Tibial artery (tissue), 4 donors: ENCODE measurements at regions not wholly inside any gene's neighbourhood (a gene's known extent, or its start where the extent isn't known, plus 50 kb on each side); places are given as distances from the start of the nearest gene placed in this dataset.

Experiments
- DNase-seq, 2 donors: peaks; one replicate each; pipeline ENCODE4 v3.0.0-alpha.2; 2019
- H3K27ac ChIP-seq, 2 donors: fragments of 200-600 bp; sonication (generic) in 1 of 2; 1 replicate in 1 of 2; 2 replicates in 1 of 2; pipeline ENCODE4 v1.5.1; 2018 to 2019; ENCODE audit warnings: mild to moderate bottlenecking in 1 of 2
- H3K27me3 ChIP-seq, 2 donors: fragments of 200-600 bp; sonication (generic) in 1 of 2; one replicate each; pipeline versions ENCODE4 v1.5.1 to v1.6.0; 2016 to 2019
- H3K36me3 ChIP-seq, 3 donors: fragments of 200-600 bp; sonication (generic) in 2 of 3; one replicate each; pipeline ENCODE4 v1.5.1; 2016 to 2019; ENCODE audit warnings: mild to moderate bottlenecking in 2 of 3
- H3K4me1 ChIP-seq, 4 donors: fragments of 200-600 bp; sonication (generic) in 2 of 4; 1 replicate in 3 of 4; 2 replicates in 1 of 4; pipeline ENCODE4 v1.5.1; 2016 to 2019
- H3K4me3 ChIP-seq, 2 donors: fragments of 200-600 bp; sonication (generic) in 1 of 2; 1 replicate in 1 of 2; 2 replicates in 1 of 2; pipeline ENCODE4 v1.5.1; 2018 to 2019; ENCODE audit warnings: mild to moderate bottlenecking in 2 of 2
- H3K9me3 ChIP-seq, 3 donors: fragments of 200-600 bp; sonication (generic) in 1 of 3; one replicate each; pipeline ENCODE4 v1.5.1; 2016 to 2019
- CTCF ChIP-seq, 2 experiments: fragments of 200-600 bp in 1 of 2; fragments of 450-650 bp in 1 of 2; IDR thresholded peaks; one replicate each; pipeline ENCODE4 v1.5.1; 2017 to 2019; ENCODE audit warnings: antibody characterized with exemption in 2 of 2, mild to moderate bottlenecking in 1 of 2, moderate library complexity in 1 of 2
- intact Hi-C: fragments of 100-400 bp; cut with DNase I; formaldehyde crosslinking; loops from one replicate; pipeline ENCODE4 v1.15.0; 2023; ENCODE audit warnings: low total_unique reads

- Histone ChIP-seq H3K27ac (no peak overlapping the region), H3K4me1 (peaks cover 0 to 5% (median 0%) of the 10 kb centered on the region in 4 donors), H3K36me3 (no peaks in the 10 kb centered on the region), H3K9me3 (peaks cover 0 to 15% (median 0%) of the 10 kb centered on the region in 3 donors), H3K27me3 (no peaks in the 10 kb centered on the region), H3K4me3 (no peak overlapping the region)
- intact Hi-C loops: no loop called here
- TF ChIP-seq CTCF (IDR thresholded peaks at IDR 0.05): no peak
- no peak for DNase-seq
Measured at GRCh38 chr11:111066846-111067245, 178.7 kb upstream of the POU2AF2 start.

- Histone ChIP-seq H3K27me3 (no peaks in the 10 kb centered on the region), H3K27ac (no peak overlapping the region), H3K36me3 (no peaks in the 10 kb centered on the region), H3K4me1 (peaks cover 0 to 5% (median 0%) of the 10 kb centered on the region in 4 donors), H3K4me3 (no peak overlapping the region), H3K9me3 (peaks cover 0 to 14% (median 0%) of the 10 kb centered on the region in 3 donors)
- TF ChIP-seq CTCF (IDR thresholded peaks at IDR 0.05): no peak
- intact Hi-C loops: no loop called here
- DNase-seq: no peak
Measured at GRCh38 chr11:111063726-111064517, 181.6 kb upstream of the POU2AF2 start.

GRCh38 chr11:111062420-111062819, 183.1 kb upstream of the POU2AF2 start:
- intact Hi-C loops: no loop called here
- Histone ChIP-seq H3K36me3 (no peaks in the 10 kb centered on the region), H3K4me3 (no peak overlapping the region), H3K4me1 (peaks cover 0 to 5% (median 0%) of the 10 kb centered on the region in 4 donors), H3K27ac (no peak overlapping the region), H3K27me3 (no peaks in the 10 kb centered on the region), H3K9me3 (peaks cover 0 to 4% (median under 1%) of the 10 kb centered on the region in 3 donors)
- DNase-seq: no peak
- TF ChIP-seq CTCF (IDR thresholded peaks at IDR 0.05): no peak

GRCh38 chr11:111059726-111060125, 185.8 kb upstream of the POU2AF2 start:
- no peak for DNase-seq
- Histone ChIP-seq H3K27me3 (no peaks in the 10 kb centered on the region), H3K4me3 (no peak overlapping the region), H3K36me3 (no peaks in the 10 kb centered on the region), H3K9me3 (peaks cover 0 to 9% (median 7%) of the 10 kb centered on the region in 3 donors), H3K4me1 (peaks cover 0 to 5% (median 0%) of the 10 kb centered on the region in 4 donors), H3K27ac (no peak overlapping the region)
- intact Hi-C loops: no loop called here
- no peak for TF ChIP-seq CTCF (IDR thresholded peaks at IDR 0.05)

- TF ChIP-seq CTCF (IDR thresholded peaks at IDR 0.05): no peak
- intact Hi-C loops: no loop called here
- no peak overlapping the region for H3K4me3 ChIP-seq
Measured at GRCh38 chr11:111049131-111049530, 196.4 kb upstream of the POU2AF2 start.

More at GRCh38 chr11:111049131-111049530, 196.4 kb upstream of the POU2AF2 start:
- Histone ChIP-seq H3K36me3 (no peaks in the 10 kb centered on the region), H3K27ac (no peak overlapping the region), H3K4me1 (no peaks in the 10 kb centered on the region), H3K27me3 (no peaks in the 10 kb centered on the region), H3K9me3 (no peaks in the 10 kb centered on the region)
- no peak for DNase-seq
